OCI-LY3 (cell line): ENCODE measurements at regions not wholly inside any gene's neighbourhood (a gene's known extent, or its start where the extent isn't known, plus 50 kb on each side); places are given as distances from the start of the nearest gene placed in this dataset.

Source experiments
- H2AFZ ChIP-seq: fragments of 200-600, 300-600 bp; shearing (Covaris generic); 2 replicates; pipeline ENCODE4 v1.6.0; 2014; ENCODE audit warnings: antibody characterized with exemption, low read depth, low read length
- H3K27ac ChIP-seq: fragments of 200-600, 300-600 bp; sonication (generic); 2 replicates; pipeline ENCODE4 v1.5.1; 2014; ENCODE audit warnings: mild to moderate bottlenecking, low read length, moderate library complexity, mixed read lengths
- H3K27me3 ChIP-seq: fragments of 200-600, 300-600 bp; sonication (generic); 2 replicates; pipeline ENCODE4 v1.6.1; 2014; ENCODE audit warnings: low read depth, low read length, mixed read lengths
- H3K36me3 ChIP-seq: fragments of 200-600, 300-600 bp; sonication (generic); replicated peaks from 2 replicates; pipeline ENCODE3; 2014; ENCODE audit warnings: low read depth, low read length, mixed read lengths
- H3K4me1 ChIP-seq: fragments of 300-600, 200-600 bp; sonication (generic); 2 replicates; pipeline ENCODE4 v1.6.1; 2014; ENCODE audit warnings: low read length, mixed read lengths
- H3K4me2 ChIP-seq: fragments of 200-600, 300-600 bp; sonication (generic); 2 replicates; pipeline ENCODE4 v1.6.1; 2014; ENCODE audit warnings: low read length, mixed read lengths
- H3K4me3 ChIP-seq: fragments of 300-600, 200-600 bp; sonication (generic); 2 replicates; pipeline ENCODE4 v1.5.1; 2014; ENCODE audit warnings: antibody characterized with exemption, mild to moderate bottlenecking, low read length, moderate library complexity
- H3K79me2 ChIP-seq: fragments of 300-600, 200-600 bp; shearing (Covaris generic); 2 replicates; pipeline ENCODE4 v1.6.1; 2014; ENCODE audit warnings: mild to moderate bottlenecking, low read length, mixed read lengths
- H3K9ac ChIP-seq: fragments of 300-600, 200-600 bp; shearing (Covaris generic); 2 replicates; pipeline ENCODE4 v1.6.0; 2014; ENCODE audit warnings: mild to moderate bottlenecking, low read length, moderate library complexity
- H3K9me3 ChIP-seq: fragments of 200-600, 300-600 bp; shearing (Covaris generic); 2 replicates; pipeline ENCODE4 v1.6.1; 2014; ENCODE audit warnings: low read length, mixed read lengths; ENCODE audit not compliant: insufficient read depth
- H4K20me1 ChIP-seq: fragments of 200-600, 300-600 bp; sonication (generic); 2 replicates; pipeline ENCODE4 v1.6.1; 2016; ENCODE audit warnings: low read length, mixed read lengths; ENCODE audit not compliant: insufficient read depth
- EZH2phosphoT487 ChIP-seq: fragments of 200-600 bp; shearing (Covaris generic); IDR thresholded peaks from 2 replicates; pipeline ENCODE4 v1.6.1; 2018; ENCODE audit warnings: antibody characterized with exemption, mixed run types, low read depth
- TF ChIP-seq, protein P1 (sequence below): fragments of 200-600, 300-600 bp; sonication (generic); IDR thresholded peaks from 2 replicates; pipeline ENCODE4 v1.5.1; 2014; ENCODE audit warnings: antibody characterized with exemption, low read length, low read depth

DNA sequence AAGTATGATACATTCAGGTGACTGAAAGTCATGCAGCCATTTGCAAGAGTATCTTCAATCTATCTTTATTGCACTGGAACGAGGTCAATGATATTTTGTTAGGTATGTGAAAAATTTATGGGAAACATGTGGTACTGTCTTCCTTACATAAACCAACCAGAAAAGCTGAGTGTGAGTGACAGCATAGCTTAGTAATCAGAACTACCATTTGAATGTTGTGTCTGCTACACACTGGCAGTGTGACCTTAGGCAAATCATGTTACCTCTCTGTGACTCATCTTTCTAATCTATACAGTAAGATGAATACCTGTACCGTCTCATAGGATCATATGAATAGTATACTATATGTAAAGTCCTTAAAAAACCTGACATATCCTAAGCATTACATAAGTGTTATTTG lies 337.9 kb upstream of the IL12A start:
- H3K4me2 ChIP-seq: no peak overlapping the region
- TF ChIP-seq, protein P1, sequence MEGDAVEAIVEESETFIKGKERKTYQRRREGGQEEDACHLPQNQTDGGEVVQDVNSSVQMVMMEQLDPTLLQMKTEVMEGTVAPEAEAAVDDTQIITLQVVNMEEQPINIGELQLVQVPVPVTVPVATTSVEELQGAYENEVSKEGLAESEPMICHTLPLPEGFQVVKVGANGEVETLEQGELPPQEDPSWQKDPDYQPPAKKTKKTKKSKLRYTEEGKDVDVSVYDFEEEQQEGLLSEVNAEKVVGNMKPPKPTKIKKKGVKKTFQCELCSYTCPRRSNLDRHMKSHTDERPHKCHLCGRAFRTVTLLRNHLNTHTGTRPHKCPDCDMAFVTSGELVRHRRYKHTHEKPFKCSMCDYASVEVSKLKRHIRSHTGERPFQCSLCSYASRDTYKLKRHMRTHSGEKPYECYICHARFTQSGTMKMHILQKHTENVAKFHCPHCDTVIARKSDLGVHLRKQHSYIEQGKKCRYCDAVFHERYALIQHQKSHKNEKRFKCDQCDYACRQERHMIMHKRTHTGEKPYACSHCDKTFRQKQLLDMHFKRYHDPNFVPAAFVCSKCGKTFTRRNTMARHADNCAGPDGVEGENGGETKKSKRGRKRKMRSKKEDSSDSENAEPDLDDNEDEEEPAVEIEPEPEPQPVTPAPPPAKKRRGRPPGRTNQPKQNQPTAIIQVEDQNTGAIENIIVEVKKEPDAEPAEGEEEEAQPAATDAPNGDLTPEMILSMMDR: no peak
- TF ChIP-seq EZH2phosphoT487: no peak
- no peaks in the 10 kb centered on the region for H3K9me3 ChIP-seq
- no peaks in the 10 kb centered on the region for H4K20me1 ChIP-seq
- no peaks in the 10 kb centered on the region for H3K4me1 ChIP-seq
- H3K36me3 ChIP-seq: no peaks in the 10 kb centered on the region
- no peak overlapping the region for H3K4me3 ChIP-seq
- H3K79me2 ChIP-seq: no peaks in the 10 kb centered on the region
- peaks cover 2% of the 10 kb centered on the region; the same call in 1 of the 2 replicates for H3K27me3 ChIP-seq
- no peak overlapping the region for H3K9ac ChIP-seq
- no peak overlapping the region for H3K27ac ChIP-seq
- no peak overlapping the region for H2AFZ ChIP-seq

DNA sequence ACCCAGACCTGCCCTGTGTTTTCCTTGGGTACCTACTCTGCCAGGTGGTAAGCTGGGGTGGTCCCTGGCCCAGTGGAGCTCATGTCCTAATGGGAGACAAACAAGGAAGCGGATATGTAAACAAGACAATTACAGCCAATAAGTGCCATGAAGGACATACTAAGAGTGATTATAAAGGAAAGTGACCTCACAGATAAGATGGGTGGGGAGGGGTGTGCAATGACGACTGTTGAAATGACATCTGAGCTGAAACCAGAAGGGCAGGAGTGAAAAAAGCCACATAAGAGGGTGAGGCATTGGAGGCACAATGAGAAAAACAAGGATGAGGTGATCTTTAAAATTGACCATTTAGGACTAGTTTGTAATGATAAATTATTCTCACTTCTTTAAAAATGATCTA lies 336.2 kb upstream of the IL12A start:
- Histone ChIP-seq H3K4me1 (no peaks in the 10 kb centered on the region), H3K79me2 (no peaks in the 10 kb centered on the region), H3K27me3 (peaks cover 2% of the 10 kb centered on the region; the same call in 1 of the 2 replicates), H3K36me3 (no peaks in the 10 kb centered on the region), H3K9me3 (no peaks in the 10 kb centered on the region), H3K4me2 (no peak overlapping the region), H3K9ac (no peak overlapping the region), H3K4me3 (no peak overlapping the region), H3K27ac (no peak overlapping the region), H4K20me1 (no peaks in the 10 kb centered on the region), H2AFZ (no peak overlapping the region)
- TF ChIP-seq EZH2phosphoT487: no peak
- TF ChIP-seq, protein P1: no peak

DNA sequence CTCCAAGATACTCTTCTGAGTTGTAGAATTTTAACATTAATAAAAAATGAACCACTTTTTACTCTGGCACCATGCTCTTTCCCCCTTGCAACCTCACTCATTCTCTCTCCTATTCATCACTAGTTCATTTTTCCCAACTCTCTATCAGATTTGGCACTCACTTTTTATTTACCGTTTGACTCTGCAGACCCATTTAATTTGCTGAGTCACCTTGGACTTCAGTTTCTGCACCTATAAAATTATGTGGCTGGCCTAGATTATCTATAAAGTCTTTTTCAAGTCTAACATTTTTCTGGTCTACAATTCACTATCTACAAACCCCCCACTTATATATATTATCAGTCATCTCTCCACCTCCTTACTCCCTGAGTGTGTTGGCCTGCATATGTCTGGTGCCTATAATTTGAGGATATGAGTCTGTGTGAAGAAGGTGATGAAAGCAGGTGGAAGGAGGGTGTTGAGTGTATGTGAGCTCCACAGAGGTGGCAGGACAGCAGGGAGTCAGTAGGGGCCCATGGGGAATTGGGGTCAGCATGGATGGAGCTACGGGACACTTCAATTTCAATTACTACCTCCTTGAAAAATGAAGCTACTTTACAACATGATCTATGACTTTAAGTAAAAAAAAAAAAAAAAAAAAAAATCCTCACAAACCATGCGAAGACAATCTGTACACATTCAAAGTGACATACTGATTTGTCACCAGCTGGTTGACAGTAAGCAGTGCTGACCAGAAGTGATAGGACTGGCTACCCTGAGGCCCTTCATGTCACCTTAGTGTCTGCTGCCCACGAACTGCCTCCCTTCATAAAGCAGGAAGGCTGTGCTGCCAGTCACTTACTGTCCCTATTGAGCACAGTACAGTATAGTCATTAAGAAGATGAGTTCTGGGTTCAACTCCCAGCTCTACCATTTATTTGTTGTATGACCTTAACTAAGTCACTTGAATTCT lies 334.2 kb upstream of the IL12A start:
- no peak overlapping the region for H3K27ac ChIP-seq
- H2AFZ ChIP-seq: no peak overlapping the region
- no peak overlapping the region for H3K9ac ChIP-seq
- H3K4me2 ChIP-seq: no peak overlapping the region
- no peaks in the 10 kb centered on the region for H3K36me3 ChIP-seq
- TF ChIP-seq, protein P1: no peak
- no peak for TF ChIP-seq EZH2phosphoT487
- no peaks in the 10 kb centered on the region for H4K20me1 ChIP-seq
- H3K27me3 ChIP-seq: peaks cover 8% of the 10 kb centered on the region; the same call in 1 of the 2 replicates
- no peaks in the 10 kb centered on the region for H3K9me3 ChIP-seq
- no peak overlapping the region for H3K4me3 ChIP-seq
- H3K79me2 ChIP-seq: no peaks in the 10 kb centered on the region
- H3K4me1 ChIP-seq: no peaks in the 10 kb centered on the region

DNA sequence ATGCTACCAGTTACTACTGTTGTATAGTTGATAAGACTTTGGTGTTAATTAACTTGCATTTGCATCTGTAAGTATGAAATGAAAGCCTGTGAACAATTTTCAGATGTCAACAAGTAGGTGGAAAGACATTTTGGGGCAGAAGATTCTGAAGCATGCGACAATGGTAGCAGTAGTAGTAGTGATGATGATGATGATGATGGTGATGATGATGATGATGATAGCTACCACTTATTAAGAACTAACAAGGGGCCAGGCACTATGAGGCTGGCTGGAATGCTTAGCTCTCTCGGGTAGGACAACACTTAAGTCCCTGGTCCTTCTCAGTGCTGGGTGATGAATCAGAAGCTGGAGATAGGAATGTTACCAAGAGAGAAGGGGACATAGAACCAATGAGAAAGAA lies 333.4 kb upstream of the IL12A start:
- H3K4me1 ChIP-seq: no peaks in the 10 kb centered on the region
- no peak overlapping the region for H3K4me3 ChIP-seq
- no peak overlapping the region for H3K4me2 ChIP-seq
- H3K79me2 ChIP-seq: no peaks in the 10 kb centered on the region
- TF ChIP-seq EZH2phosphoT487: no peak
- TF ChIP-seq, protein P1: no peak
- H3K9me3 ChIP-seq: no peaks in the 10 kb centered on the region
- peaks cover 9% of the 10 kb centered on the region; the same call in 1 of the 2 replicates for H3K27me3 ChIP-seq
- H3K9ac ChIP-seq: no peak overlapping the region
- no peak overlapping the region for H3K27ac ChIP-seq
- H3K36me3 ChIP-seq: no peaks in the 10 kb centered on the region
- H4K20me1 ChIP-seq: no peaks in the 10 kb centered on the region
- no peak overlapping the region for H2AFZ ChIP-seq
